COLO668 (cell line): ENCODE measurements at regions not wholly inside any gene's neighbourhood (a gene's known extent, or its start where the extent isn't known, plus 50 kb on each side); places are given as distances from the start of the nearest gene placed in this dataset.
A peak's percentile ranks its signal among the peaks of the same experiment; 100 is the strongest.
"Not testable (repeated sequence)": the region's sequence is repeated elsewhere in the genome, so short reads cannot be mapped to it uniquely, and the experiment has no call there.

ENCODE experiments used
- DNase-seq: peaks from one replicate; lab custom pipeline; 2025; ENCODE audit not compliant: unreplicated experiment; lab: John Stamatoyannopoulos, UW

DNA sequence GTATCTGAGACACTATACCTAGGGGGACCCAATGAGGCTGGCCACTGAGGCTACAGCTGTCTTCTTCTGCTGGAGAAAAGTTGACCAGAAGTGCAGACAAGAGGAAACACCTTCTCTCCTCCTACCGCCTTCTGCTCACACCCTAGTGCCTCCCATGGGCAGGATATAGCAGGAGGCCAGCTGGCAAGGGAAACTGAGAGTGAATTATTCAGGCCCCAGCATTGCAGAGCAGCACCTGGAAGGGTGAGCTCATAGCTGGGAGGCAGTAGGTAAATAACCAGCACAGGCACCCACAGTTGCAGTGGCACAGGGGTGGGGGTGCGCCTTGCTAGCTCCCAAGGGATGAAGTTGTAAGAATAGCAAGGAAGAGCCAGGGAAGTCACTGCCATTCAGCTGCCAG, 267.4 kb upstream of the NCAM1 start:
- peak; percentile 34 for DNase-seq

DNA sequence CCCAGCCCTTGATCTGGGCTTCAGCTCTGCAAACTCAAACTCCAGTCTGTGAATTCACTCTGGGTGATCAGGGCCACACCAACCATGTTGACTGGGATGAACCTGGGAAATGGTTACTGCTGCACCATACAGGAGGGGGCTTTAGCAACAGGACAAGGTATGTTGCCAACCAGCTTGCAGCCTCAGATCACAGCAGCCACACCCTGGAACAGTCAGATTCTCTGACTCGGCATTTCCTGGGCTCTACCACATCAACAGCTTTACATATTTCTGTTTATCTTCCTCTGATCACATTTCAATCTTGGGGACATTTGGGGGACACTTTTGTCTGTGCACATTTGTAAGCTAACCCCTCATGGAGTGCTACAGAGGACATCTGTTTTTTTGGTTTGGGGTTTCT, 267.0 kb upstream of the NCAM1 start:
- DNase-seq = peak; percentile 30

DNA sequence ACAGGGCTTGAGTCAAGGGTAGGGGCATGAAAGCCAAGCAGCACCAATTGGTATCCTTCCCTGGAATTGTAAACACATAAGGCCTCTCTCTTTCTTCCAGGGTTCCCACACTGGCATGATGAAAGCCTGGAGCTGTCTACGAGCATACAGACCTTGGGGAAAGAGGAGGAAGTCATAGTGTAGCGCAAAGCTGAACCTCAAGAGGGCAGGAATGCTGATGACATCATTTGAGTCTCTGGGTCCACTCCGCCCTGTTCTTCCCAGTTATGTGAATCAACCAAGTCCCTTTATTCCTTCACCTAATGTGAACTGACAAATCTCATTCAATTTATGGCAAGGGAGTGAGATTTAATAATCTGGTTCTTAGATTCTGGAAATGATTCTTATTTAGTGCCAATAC, 266.4 kb upstream of the NCAM1 start:
- DNase-seq = peak; percentile 4

DNA sequence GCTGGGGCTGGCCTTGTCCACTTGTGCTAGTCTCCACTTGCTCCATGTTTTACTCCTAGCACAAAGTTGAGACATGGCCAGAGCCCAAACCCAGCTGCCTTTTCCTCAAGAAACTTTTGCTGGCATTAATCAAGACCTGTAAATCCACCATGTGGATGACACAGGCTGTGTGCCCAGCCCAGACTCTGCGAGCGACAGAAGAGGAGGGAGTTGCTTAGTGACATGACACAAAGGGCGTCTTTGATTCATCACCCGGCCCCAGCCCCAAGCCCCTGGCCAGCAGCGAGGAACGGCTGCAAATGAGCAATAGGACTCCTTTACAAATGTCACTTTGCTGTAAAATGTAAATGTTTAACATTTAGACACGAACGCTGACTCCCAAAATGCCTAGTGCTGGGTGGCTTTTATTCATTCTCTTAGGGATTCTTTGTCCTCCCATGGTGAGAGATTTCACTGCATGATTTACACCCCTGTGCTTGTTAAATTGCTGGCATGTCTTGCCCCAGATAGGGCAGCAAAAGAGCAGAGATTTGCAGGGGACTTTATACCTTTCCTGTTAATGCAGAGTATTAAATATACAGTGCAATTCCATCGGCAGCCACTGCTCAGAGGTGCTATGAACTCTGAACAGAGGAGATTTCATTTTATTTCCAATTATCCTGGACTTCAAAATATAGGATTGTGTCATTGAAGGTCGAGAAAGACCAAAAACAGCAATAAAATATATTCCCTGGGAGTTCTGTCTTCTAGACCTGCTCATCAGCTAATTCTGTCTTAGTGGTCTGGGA, 263.6 kb upstream of the NCAM1 start:
- DNase-seq = no peak

DNA sequence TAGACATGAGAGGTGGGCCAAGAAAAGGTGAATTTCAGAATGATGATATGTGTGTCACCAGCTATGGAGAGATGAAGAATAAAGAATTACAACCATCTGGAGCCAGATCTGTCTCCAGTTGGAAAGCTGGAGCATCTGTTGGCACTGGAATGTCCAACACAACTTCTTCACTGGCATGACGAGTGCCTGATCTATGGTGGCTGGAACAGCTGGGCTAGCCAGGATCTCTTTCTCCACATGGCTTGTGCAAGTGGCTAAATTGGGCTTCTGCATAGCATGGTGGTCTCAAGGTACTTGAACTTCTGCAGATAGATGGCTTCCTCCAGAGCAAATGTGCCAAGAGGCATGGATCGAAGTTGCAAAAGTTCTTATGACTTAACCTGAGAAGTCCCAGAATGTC, 256.1 kb upstream of the NCAM1 start:
- no peak for DNase-seq

DNA sequence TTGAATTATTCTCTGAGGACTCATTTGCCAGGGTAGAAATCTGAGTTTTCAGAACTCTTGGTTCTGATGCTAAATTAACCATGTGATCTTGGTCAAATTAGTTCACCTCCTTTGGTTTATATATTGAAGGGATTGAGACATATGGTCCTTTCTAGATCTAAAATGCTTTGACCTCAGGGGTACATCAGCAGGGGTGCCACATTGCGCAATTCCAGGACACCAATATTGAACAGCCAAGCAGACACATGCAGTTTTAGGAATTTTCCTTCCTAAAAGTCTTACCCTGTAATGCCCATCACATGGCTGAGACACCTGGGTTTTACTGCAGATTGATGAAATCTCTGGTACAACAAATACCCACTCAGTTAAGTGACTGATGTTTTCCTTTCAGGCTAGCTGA, 254.4 kb upstream of the NCAM1 start:
- DNase-seq = no peak

DNA sequence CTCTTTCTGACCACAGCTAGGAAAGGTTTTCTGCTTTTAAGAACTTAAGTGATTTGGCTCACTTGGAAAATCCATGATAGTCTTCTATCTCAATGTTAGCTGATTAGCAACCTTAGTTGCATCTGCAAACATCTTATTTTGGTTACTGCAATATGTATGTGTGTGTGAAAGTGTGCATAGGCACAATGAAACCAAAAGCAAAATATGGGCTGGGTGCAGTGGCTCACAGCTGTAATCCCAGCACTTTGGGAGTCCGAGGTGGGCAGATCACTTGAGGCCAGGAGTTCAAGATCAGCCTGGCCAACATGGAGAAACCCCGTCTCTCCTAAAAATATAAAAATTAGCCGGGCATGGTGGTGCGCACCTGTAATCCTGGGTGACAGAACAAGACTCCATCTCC, 246.9 kb upstream of the NCAM1 start:
- DNase-seq = not testable (repeated sequence)

DNA sequence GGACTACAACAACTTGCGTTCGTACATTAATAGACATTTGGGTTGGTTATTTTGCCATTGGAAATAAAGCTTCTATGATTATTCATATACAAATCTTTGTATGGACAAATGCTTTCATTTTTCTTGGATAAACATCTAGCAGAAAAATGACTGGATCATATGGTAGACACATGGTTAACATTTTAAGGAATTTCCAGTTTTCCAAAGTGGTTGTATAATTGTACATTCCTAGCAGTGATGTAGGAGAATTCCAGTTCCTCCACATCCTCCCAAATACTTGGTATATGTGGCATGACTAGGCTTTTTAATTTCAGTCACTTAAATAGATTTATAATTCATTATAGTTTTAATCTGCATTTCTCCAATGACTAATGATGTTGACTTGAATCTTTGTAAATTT, 246.2 kb upstream of the NCAM1 start:
- DNase-seq = no peak

DNA sequence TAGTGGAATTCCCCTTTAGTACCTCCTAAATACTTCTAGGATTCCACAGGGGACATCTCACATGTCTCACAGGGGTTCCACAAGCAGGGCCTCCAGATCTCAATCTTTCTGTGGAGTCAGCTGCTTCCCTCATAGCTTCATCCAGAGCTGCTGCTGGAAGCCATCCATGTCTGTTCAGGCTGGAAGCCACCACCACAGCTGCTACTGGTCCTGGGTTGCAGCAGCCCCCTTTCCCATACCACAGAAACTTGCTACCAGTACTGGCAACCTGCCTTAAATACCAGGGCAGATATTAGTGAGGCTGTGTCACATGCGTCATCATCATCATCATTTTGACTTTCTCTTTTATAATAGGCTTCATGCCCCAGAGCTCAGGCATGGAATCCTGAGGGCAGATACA, 242.7 kb upstream of the NCAM1 start:
- DNase-seq = no peak

DNA sequence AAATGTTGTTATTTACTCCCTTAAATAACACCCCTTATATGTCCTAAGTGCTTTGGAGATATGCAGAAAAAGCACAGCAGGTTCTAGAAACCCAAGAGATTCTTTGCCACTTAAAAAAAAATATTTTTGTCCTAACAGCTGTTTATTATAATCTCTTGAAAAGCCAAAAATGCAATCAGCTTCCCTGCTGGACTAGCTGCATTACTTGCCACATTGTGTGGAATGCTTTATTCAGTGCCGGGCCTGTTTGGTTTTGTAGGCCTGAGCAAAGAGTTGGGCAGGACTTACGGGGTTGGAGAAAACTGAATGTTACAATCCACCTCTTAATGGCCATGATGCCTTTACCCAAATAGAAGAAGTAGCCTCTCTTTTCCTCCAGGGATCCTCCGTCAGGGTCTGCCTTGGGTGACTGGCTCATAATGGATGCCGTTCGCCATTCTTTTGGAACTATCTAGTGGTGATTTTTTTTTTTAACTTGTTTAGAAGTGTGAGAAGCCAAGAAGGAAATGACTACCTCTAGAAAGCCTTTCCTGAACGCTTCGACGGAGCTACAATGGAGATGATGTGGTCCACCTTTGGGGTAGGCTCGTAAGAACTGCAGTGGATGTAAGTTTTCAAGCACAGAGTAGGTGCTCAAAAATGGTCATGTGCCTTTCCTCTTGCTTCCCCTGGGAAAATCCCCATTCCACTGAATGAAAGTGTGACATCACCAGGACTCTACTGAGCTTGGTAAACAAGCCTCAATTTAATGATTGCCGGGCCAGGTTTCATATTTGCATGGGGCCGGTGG, 241.3 kb upstream of the NCAM1 start:
- DNase-seq = no peak

DNA sequence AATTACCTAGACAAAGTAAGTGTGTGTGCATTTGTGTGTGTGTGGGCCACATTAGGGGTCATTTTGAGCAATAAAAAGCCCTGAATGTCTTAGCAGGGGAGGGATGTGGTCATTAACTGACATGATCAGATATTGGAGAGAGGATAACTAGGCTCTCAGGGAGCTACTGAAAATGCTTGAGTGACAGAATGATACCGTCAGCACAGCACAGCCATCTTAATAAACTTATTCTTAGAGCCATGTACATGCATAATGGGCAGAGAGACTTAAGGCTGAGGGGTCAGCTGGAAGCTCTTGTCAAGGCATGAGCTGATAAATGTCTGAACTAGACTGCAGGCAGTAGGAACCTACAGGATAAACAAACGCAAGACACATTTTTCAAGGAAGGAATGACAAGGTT, 239.1 kb upstream of the NCAM1 start:
- DNase-seq = no peak

DNA sequence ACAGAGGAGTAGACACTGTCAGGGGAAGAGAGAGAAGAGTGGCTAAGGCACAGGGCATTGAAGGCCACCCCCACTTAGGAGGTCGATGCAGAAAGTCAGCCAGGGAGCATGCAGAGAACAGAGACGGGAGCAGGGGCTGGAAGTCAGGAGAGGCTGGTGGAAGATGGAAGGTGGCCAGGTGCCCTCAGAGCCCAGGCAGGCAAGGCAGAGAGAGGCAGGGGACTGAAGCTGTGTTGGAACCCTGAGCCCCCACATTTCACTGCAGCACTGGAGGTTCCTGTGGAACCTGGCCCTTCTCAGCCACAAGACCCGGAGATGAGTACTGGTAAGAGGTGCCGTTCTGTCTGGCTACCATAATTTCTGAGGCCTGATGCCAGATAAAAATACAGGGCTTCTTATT, 238.3 kb upstream of the NCAM1 start:
- DNase-seq = no peak

DNA sequence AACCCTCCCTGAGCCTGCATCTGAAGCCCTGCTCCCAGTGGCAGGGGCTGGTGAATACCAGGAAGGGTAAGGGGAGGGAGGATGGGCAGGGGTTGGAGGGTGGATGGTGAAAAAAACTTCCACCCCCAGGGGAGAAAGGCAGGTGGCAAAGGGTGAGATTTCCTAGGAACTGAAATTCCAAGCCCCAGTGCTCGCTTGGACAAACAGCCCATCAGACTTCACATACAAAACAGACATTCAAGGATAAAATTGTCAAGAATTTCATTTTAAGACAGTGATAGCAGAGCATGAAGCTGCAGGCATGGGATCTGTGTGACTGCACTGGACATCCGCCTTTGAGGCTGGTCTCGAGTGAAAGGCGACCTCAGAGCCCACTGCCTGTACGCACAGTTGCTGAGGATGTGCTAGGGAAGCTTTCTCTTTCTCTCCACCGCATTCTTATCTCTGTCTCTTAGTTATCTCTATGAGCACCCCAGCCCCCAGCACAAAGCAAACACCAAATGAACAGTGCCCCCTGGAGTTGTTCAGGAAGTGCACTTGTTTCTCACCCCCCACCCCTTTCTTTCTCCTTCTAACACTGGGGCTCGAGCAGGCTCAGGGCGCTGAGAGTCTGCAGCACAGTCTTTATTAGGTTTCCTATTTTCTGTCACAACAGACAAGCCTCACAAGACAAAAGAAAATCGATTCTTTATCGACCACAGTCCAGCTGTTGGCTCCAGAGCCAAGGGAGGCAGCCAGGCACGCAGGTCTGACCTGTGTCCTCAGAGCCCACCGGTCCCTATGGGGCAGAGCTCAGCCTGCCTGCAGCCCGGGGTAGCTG, 237.3 kb upstream of the NCAM1 start:
- DNase-seq = peak; percentile 73

DNA sequence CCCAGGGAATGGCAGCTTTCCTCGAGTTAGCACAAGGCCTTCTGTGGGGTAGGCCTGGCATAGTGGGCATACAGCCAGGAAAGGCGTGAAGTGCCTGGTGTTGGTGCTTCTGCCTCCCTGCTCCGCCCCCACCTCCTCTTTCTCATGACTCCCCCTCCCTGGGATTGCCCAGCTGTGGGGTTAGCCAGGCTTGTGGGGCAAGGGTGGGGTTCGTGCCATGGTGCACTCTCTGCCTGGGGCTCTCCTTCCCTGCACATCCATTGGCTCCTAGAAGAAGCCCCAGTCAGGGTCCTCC, 236.8 kb upstream of the NCAM1 start:
- DNase-seq = no peak

DNA sequence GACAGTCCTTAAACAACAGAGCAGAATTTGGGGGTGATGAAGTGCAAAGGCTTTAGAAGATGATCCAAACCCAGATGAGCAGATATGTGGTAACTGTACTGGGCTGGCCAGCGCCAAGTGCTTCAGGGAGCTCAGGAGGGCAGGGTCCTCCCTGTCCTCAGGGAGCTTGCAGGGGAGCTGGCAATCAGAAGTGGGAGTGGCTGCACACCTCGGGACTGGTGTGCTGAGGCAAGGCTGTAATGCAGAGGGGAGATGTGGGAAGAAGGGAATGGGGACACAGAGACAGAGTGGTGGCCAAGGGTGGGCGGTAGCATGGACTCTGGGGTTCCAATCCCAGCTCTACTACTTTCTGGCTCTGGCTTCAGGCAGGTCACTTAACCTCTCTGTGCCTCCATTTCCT, 235.6 kb upstream of the NCAM1 start:
- no peak for DNase-seq

DNA sequence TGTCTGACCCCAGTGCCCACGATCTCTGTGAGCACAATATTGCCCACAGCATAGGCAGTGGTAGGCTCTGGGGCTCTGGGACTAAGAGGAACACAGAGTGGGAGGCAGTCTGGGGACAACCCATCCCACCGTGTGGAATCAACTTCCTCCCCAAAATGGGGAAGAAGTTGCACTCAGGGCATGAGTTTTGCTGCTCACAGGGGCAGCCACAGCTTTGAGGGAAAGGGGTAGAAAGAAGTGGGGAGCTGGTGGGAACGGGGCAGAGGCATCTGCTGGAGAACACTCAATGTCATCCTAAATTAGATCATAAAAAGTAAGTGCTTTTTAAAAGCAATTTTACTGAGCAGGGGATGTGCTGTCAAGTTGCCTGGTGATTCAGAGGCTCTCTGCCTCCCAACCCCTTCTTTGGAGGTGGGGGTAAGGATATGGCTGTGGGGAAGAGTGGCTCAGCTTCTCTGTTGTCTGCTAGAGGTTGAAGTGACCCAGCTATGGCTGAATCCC, 233.8 kb upstream of the NCAM1 start:
- DNase-seq = no peak

DNA sequence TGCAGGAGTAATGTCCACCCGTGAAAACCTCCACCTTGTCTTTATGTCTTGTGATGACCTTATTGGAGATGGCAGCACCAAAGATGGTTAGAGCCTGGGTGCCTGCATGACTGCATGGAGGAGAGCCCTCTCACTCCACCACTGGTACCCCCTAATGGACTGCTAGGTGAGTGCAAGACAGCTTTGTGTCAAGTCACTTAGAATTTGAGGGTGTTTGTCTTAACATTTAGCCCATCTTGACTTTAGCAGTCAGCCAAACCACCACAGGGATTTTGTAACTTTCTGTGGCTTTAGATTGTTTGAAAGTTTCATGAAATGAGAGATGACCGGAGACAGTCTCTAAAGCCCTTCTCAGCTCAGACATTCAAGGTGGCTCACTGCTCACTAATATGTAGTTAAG, 232.9 kb upstream of the NCAM1 start:
- no peak for DNase-seq

DNA sequence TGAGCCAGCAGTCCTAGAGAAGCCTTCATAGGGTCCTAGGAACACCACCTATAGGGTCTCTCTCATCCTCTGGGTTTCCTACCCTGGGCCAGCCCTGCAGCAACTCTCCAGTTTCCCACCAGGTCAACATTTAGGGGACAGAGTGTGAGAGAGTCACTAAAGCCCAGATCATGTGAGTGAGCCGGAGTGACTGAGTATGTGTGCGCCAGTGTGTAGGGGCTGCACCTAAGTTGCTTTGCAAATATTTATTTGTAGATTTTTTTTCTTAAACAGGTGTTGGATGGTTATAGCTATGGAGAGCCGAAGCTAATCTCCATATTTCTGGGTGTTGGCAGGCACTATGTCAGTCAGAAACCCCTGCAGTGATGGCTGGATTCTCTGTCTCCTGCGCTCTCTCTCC, 232.5 kb upstream of the NCAM1 start:
- no peak for DNase-seq

DNA sequence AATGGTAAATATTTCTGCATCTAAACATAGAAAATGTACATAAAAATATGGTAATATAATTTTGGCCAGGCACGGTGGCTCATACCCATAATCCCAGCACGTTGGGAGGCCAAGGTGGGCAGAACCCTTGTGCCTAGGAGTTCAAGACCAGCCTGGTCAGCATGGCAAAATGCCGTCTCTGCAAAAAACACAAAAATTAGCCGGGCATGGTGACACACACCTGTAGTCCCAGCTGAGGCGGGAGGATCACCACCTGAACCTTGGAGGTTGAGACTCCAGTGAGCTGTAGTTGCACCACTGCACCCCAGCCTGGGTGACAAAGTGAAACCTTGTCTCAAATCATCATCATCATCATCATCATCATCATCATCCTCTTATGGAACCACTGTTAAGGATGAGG, 230.6 kb upstream of the NCAM1 start:
- no peak for DNase-seq

DNA sequence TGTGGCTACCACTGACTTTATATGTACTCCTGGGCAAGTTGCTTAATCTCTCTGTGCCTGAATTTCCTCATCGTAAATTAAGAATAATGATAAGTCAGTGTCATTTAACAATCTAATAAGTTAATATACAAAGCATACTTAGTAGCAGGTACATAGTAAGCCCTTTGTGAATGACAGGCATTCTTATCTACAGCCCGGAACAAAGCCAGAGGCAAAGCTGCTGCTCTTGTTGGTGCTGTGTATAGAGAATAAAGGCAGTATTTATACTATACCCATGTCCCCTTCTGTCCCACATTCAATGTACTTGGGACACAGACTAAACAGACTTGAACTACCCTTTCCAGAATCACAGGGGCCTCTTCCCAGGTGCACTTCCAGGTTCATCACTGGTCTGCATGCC, 229.7 kb upstream of the NCAM1 start:
- DNase-seq = no peak

DNA sequence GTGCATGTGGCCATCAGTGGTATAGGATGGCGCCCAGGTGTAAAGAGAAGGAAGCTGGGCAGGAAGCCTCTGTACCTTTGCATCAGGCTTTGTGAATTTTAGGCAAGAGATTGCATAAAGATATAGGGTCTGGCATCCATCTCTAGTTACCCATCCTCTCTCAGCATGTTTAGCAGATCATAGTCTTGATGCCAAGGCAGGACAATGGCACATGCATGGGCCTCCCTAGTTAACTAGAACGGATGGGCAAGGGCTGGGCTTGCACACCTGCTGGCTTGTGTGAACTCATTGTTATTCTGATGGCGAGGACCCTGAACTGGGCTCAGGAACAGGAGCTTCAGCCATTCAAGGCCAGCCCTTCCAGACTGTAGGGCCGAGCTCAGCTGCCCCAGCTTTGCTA, 229.2 kb upstream of the NCAM1 start:
- no peak for DNase-seq

DNA sequence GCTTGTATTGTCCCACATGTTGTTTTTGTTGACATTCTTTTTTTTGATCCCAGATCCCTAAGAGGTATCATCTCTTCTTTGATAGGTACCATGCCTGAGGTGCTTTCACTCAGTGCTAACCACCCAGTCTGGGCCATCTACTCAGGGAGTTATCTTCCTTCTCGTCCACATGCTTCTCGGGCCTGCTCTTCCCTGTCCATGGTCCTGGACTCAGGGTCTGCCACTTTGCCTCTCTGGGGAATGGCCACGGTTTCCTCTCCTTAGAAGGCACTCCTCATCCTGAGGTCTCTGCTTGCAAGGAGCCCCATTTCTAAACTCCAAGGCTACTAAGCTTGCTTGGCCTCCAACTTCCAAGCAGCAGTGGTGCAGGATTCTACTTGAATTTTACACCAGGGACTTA, 227.0 kb upstream of the NCAM1 start:
- DNase-seq = no peak
